8988T (cell line): ENCODE measurements at regions not wholly inside any gene's neighbourhood (a gene's known extent, or its start where the extent isn't known, plus 50 kb on each side); places are given as distances from the start of the nearest gene placed in this dataset.

Source experiments
- DNase-seq: peaks from one replicate; pipeline ENCODE4 v3.0.0; 2011

GRCh38 chr3:99499235-99500158 is 138.9 kb upstream of the COL8A1 start:
- peak; percentile 10 for DNase-seq

DNA sequence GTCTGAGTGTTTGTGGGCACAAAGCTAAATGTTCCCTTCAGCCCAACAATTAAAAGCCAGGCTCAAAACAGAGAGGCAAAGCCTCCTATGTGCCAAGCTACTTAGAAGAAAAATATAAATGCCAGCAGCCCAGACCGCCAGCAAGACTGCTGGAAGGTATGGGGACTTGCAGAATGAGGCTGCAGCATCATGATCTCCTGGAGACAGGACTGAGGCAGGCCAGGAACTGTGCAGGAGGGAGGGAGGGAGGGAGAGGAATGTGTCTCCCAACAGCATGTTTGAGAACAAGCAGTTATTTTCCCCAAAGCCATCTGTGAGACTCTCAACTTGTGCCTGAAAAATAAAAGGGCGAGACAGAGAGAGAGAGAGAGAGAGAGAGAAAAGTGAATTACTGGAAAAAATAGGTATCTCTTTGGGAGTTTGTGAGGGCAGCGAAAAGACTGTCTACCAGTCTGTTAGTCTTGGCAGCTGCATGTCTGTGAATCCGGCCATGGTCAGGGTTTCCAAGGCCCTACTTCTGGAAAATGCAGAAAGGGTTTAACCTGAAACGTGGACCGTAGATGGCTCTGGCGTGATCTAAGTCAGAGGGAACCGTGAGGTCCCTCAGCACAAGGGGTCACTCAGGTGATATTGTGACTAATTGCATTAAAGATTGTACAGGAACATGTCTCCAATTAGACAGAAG is 139.7 kb upstream of the COL8A1 start:
- DNase-seq, result no peak

DNA sequence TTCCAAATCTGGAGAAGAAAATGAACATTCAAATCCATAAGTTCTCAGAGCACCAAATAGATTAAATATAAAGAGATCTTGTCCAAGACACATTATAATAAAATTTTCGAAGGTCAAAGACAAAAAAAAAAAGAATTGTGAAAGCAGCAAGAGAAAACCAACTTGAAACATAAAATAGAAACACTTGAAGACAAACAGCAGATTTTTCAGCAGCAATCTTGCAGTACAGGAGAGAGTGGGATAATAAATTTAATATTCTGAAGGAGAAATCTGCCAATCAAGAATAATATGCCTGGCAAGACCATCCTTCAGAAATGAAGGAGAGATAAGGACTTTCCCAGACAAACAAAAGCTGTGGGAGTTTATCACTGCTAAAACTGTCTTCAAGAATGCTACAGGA is 150.5 kb upstream of the COL8A1 start:
- no peak for DNase-seq

- DNase-seq, result no peak
These were observed 153.1 kb upstream of the COL8A1 start for GRCh38 chr3:99485286-99485685.

GRCh38 chr3:99484871-99485270 is 153.5 kb upstream of the COL8A1 start:
- no peak for DNase-seq

- no peak for DNase-seq
These were observed 154.6 kb upstream of the COL8A1 start for GRCh38 chr3:99483841-99484240.

- DNase-seq, result no peak
These were observed 156.2 kb upstream of the COL8A1 start for GRCh38 chr3:99482191-99482590.

DNA sequence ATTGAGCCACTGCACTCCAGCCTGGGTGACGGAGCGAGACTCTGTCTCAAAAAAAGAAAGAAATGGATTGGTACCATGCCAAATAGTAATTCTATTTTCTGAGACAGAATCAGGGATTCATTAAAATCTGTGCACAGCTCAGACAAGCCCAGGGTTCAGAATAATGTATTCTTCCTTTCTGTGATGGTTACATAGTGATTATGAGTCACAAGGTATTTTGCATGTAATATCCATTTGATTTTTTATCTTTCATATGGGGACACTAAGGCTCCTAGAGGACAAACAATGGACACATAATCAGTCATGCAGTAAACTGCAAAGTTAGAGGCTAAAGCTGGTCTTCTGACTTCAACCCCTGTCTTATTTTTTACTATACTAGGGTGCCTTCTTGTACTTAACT is 156.8 kb upstream of the COL8A1 start:
- no peak for DNase-seq

GRCh38 chr3:99479768-99480167 is 158.6 kb upstream of the COL8A1 start:
- no peak for DNase-seq

- no peak for DNase-seq
These were observed 160.7 kb upstream of the COL8A1 start for GRCh38 chr3:99477650-99478049.

DNA sequence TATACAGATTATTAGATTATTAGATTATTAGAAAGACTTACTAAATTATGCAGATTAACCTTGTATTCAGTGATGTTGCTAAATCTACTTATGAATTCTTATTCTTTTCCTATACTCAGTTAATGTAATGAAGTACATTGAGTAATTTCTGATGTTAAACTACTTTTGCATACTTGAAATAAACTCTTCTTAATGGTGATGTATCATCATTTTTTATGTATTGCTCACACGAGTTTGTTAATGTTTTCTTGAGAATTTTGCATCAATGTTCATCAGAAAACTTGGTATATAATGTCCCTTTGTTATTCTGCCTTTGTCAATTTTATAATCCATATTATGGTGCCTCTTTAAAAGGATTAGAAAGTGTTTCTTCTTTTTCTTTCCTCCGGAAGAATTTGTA is 163.2 kb upstream of the COL8A1 start:
- DNase-seq, result no peak

GRCh38 chr3:99474776-99475175 is 163.6 kb upstream of the COL8A1 start:
- DNase-seq, result no peak

DNA sequence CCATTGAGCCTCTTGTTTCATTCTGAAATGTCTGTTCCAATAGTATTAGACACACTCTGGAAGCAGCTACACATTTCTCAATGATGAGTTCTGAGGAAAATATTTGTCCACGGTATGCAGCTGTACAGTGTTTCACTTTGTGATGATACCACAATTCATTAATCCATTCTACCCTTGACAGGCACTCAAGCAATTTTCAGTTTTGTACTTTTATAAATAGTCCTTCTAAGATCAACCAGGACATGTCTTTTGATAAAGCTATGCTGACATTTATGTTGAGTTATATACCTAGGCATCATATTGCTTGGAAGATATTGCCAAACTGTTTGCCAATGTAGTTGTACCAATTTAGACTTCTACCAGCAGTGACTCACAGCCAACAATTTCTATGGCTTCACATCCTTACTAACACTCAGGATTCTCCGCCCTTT is 165.1 kb upstream of the COL8A1 start:
- no peak for DNase-seq

DNA sequence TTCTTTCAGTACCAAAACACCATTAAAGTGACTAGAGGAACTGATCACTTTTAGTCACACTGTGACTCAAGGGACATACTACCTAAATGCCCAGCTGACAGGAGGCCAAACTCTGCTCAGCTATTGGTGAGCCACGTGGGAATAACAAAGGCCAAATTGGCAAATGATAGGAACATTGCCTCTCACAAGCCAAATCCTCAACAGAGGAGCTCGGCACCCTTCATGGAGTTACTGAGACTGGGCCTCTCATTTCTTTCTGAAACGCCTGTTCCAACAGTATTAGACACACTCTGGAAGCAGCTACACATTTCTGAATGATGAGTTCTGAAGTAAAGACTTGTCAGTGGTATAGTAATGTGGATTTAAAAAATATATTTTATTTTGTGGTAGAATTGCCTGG is 166.0 kb upstream of the COL8A1 start:
- no peak for DNase-seq

DNA sequence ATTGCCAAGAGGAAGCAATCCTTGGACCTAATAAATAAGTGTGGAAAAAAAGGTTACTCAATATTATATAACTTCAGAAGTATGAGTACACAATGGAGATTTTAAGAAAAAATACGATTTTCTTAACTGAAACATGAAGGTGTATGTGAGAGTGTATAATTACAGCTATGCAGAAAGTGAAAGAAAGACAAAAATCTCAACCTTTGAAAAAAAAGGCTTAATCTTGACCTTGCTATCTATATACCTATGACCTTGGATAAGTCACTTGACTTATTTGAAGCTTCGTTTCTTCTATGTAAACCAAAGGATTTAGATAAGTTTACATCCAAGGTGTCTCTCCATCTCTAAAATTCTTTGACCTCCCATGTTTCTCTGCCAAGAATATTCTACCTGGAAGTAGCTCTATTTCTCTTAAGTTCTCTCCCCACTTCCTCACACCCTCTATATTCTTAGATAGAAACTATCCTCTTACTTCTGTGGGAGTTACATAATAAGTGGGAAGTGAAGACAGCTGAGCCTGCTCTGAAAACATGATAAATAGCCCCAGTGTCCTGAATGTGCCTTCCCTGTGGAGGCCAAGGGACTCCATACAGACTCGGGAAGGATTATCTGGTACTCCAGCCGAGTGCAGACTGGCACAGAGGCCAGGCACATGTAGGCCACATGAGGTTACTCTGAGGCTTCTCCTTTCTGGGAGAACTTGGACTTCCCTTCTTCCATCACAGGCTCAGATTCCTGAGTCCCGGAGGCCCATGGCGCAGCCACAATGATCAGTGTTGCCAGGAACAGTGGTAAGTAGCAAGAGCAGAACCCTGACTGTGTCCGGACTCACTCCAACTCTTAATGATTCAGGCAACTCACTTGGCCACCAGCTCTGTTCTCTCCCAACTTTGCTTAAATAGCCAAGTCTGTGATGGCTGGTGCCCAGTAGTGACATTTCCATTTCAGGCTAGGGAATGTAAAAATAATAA is 166.8 kb upstream of the COL8A1 start:
- no peak for DNase-seq

DNA sequence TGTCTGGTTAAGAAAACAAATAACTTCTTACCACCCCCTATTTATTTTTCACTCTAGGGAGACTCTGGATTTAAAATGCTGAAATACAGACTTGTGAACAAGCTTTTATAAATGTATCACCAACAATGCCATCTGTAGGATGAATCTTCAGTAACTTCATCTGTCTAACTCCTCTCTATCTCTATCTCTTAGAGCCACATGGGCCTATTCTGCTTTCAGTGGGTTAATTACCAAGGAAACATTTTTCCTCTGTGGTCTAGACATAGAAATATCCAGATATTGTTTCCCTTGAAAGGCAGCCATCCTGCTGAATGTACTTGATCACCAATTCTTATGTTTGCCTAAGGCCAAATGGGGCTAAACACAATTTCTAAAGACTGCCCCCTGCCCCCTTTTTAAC is 167.6 kb upstream of the COL8A1 start:
- DNase-seq, result no peak

DNA sequence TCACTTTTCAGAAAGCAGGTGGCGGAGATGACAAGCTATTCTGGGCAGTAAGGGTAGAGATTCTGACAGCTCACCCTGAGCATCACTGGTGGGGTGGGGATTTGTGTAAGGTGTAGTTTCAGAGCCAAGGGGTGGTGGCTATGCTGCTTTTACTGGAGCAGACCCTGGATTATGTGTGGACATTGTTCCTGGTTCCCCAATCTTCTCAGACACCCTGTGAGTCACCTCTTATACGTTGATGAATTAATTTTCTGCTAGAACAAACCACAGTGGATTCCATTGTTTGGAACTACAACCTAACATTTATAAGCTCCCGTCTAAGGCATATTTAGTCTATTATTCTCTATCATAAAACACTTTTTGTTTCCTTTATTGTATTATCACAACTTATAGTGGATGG is 169.5 kb upstream of the COL8A1 start:
- DNase-seq, result no peak

DNA sequence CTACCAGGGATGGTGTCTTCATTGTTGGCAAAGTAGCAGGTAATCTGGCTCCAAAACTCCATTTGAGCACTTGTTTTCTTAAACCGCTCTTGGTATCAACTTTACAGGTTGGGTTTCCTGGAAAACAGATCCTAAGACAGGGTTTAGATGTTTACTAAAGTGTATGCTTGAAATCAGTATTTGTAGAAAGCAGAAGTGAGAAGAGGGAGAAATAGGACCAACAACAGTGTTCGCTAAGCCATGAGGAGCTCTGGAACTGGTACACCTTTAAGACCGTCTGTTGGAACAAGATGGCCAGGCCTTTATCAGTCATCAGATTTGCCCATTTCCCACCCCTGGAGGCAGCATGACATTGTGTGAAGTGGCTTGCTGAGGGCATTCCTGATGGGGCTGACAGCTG is 171.0 kb upstream of the COL8A1 start:
- DNase-seq, result no peak

DNA sequence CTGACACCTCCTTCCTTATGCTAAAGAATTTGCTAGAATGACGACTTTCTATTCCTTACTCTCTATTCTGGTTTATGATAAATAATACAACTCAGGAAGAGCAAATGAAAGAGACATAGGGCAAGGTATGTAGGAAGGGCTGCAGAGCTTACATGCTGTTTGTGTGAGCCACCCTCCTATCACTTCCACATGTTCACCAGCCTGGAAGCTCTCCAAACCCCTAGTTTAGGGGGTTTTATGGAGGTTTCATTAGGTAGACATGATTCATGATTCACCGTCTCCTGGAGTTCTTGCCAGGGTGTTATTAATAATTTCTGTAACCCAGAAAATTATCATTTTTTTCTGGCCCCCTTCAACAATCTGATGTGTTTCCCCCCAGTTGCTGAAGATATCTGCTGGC is 172.1 kb upstream of the COL8A1 start:
- no peak for DNase-seq

DNA sequence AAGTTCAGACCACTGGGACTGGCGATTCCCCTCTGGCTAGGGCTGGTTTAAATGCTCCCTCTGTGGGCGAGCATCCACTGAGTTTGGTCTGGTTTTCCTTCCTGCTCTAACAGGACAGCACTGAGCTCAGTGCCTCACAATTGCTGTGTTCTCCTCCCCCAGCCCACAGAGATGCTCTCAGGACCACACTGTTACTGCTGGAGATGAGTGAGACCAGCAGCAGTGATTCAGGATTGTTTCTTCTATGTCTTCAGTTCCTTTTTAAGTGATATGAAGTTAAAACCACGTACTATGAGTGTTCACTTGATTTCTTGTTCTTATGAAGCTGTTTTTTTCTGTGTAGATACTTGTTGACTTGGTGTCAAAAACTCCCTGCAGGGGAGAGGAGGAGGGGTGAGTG is 180.4 kb upstream of the COL8A1 start:
- DNase-seq, result no peak

DNA sequence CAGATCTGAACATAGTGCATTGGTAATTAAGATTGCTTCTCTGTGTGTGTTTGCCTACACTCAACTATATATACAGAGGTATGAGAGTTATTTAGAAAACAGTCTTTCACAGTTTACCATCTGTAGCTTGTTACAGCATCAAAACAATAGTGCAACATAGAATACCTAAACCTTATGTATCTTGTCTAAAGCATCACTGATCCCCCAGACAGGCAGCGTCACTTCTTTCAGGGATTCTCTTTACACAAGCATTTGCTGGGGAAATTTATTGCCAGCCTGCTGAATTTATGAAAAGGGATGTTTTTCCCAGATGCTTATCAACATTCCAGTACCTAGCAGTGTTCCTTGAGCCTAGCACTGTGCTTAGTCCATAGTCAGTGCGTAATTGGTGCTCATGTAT is 195.8 kb upstream of the COL8A1 start:
- no peak for DNase-seq

- no peak for DNase-seq
These were observed 198.5 kb upstream of the COL8A1 start for GRCh38 chr3:99439892-99440291.

DNA sequence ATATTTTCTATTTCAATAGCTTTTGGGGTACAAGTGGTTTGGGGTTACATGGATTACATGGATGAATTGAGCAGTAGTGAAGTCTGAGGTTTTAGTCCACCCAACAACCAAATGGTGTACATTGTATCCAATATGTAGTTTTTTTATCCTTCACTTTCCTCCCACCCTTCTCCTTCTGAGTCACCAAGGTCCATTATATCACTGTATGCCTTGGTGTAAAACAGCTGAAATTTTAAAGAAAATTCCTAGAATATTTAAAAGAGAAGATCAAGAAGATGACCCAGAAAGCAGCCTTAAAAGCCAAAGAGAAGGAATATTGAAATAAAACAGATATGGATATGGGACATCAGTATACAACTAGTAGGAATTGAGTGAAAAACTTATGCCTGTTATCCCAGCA is 204.2 kb upstream of the COL8A1 start:
- no peak for DNase-seq
